ENCODE measurements at regions not wholly inside any gene's neighbourhood (a gene's known extent, or its start where the extent isn't known, plus 50 kb on each side); places are given as distances from the start of the nearest gene placed in this dataset.

DNA sequence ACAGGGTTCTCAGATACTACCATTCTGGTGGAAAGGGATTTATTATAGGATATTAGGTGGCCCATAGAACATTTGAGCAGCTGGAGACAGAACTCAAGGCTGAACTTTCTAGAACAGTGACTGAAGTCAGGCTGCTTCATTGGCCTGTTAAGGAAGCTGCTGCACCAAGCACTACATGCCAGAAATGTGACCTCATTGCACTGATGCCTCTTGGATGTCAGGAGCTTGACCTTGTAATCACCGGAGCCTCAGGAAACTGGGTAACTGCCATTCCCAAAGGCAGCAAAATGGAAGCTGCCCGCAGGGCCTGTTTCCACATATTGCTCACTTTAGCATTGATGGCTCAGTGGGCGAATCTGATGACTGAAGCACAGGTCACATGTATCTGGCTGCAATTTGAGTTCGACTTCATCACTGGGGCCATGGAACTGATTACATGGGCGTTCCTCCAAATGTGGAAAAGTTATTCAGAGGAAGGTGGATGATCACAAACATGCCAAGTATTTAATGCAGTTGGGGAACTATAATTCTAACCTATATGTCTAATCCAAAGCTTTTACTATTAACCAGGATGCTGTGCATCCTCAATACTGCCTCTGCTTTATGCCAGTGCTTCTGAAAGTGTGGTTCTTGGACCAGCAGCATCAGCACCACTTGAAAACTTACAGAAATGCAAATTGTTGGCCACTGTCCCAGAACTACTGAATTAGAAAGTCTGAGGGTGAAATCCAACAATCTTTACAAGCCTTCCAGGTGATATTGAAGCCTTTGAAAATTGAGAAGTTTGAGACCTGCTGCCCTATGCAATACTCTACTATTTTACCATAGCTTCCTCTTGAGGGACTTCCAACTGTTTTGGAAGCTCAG lies 337.2 kb upstream of the NAV3 start:
- peak; percentile 2 for DNase-seq (ENCODE audit: low spot score)

DNA sequence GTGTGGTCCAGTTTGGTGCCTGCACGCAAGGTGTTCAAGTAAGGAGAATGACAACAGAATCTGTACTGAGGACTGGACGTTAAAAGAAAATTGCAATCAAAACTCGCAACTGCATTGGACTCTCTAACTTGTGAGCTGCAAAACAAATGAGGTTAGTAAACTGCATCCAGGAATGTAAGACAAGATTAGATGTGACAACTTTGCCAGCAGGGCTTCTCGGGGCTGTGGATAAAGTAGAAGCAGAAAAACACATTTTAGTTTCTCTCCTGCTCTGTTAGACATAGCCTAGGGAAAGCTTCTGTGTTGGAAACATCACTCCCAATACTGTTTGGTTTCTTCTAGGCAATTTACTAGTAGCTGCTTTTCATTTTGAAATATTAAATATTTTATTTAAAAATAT lies 338.2 kb upstream of the NAV3 start:
- DNase-seq (ENCODE audit: low spot score) = no peak

DNA sequence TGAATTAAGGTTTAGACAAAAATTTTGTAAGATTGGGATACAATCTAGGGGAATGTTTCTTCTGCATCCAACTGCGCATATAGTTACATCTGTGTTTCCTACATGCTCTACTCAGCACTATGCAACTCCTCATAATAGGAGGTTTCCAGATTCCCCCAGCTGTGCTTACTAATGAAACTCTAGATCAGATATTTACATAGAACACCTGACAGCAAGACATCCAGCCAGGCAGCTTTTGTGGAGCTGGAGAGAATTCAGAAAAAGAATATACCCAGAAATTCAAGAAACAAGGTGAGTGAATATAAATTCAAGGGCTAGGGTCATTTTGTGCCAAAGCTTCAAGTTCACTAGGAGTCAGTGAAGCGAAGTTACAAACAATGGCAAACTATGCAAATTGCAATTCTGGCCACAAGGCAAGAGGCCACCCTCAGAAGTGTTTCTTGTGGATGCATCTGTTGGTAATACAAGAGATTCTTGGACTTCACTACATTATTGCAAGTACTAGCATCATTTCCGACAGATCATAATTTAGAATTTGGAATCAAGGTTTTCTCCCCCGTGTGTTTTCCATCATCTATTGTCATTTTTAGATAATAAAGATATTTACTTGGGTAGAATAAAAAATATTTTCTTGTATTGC lies 341.2 kb upstream of the NAV3 start:
- DNase-seq (ENCODE audit: low spot score) = no peak

DNA sequence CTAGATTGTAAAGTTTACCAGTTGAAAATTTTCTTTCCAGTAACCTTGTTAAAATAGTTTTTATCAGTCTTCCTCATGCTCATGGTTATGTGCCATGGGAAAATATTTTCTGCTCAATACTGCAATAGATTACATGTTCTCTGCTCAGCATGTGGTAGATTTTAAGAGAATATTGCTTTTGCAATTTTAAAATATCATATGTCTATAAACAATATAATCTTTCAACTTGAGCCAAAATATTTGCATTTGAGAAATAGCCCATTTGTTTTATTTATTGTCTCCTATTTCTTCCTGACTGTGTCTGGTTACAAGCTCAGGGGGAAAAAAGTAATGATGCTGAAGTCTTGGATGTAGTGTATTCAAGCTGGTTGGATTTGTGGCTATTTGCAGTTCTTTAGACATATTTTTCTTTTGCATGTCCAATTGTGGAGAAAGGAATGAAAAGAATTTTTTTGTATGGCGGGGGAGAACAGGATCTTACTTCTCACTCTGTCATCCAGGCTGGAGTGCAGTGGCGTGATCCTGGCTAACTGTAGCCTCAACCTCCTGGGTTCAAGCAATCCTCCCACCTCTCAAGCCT lies 342.6 kb upstream of the NAV3 start:
- DNase-seq (ENCODE audit: low spot score) = peak; percentile 9

DNA sequence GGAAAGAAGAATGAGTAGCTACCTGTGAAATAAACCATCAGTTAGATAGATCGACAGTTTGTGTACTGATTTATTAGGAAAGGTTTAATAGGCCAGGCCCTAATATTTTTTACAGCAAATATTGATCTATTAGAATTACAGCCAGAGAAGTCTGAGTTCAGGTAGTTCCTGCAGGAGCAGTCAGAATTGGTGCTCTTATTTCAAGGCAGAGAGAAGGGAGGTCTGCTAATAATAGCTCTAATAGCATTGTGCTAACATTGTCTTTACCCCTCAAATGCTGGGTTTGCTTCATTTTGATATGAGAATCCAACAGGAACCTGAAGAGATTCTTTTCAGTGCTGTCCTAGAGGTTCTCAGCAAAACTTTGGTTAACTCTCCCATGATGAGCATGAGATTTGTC lies 343.8 kb upstream of the NAV3 start:
- DNase-seq (ENCODE audit: low spot score) = no peak

DNA sequence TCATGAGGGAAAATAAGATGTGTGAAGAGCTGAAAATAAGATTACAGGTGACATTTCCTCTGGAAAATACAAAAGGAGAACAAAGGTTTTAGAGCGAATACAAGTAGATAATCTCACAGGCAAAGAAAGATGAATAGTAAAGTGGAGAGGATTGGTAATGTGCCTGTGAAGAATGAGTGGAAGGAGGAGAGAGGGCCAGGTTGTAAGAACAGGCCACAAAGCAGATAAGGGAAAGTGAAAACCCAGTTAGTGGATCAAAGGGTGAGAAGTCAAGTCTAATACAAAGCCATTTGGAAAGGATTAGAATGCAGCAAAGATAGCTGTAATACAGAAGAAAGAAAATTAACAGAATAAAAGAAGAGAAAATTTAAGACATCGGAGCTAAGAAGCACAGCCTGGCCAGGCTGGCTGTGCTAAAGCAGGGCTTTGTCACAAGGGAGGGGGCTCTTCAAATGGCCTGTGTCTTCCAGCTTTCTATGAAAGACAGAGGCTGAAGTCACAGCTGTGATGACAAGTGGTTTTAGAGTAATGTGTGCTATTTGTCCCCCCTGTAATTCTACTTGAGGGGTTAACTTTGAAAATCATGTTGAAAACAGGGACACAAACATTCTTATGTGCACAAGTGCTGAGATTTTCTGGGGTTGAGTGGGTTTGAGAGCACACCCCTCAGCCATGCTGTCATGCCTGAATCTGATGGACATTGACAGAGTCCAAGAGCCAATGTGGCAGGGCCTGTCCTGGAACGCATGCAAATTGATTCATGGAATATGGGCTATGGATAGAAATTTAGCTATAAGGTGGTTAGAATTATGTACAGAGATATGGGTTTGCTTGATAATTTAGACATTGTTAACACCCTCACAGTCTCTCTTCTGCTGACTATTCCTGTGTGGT lies 344.5 kb upstream of the NAV3 start:
- DNase-seq (ENCODE audit: low spot score) = no peak

DNA sequence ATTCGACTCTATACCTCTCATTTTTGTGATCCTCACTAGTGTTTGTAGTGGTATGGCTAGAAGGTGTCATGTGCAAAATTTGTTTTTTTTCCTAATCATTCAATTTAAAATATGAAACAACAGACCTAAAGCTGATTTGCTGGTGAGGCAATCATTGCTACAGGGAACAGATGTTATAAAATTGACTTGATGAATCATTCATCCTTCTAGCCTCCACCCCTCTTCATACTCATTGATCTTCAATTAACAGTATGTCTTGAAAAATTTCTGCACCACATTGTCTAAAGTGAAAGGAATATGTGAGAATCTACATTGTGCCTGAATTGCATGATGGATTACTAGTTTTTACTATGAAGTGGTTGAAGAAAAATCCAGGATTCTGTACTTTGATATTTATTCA lies 349.0 kb upstream of the NAV3 start:
- DNase-seq (ENCODE audit: low spot score) = no peak

DNA sequence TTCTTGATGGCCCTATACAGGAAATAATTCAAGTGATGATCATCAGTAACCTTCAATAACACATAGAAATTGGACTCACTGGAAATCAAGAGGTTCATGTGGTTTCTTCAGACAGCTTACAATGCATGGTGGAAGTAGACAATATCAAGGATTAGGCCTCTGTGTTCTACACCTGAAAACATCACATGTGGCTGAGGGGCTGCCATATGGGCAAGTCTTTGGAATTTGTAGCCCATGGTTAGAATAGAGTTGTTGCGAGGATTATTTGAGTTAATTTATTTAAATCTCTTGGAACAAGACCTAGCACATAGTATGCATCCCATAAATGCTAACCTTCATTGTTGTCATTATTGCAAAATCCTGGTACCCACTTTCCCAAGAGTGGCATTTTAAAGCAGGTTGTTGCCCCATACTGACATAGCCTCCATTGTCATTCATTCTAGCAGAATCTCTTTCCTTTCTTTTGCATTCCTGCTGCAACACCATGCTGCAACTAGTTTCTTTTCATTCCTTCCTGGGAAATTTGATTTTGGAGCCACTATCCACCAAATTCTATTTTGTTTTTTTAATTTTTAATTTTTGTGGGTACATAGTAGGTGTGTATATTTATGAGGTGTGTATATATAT lies 352.7 kb upstream of the NAV3 start:
- no peak for DNase-seq (ENCODE audit: low spot score)

DNA sequence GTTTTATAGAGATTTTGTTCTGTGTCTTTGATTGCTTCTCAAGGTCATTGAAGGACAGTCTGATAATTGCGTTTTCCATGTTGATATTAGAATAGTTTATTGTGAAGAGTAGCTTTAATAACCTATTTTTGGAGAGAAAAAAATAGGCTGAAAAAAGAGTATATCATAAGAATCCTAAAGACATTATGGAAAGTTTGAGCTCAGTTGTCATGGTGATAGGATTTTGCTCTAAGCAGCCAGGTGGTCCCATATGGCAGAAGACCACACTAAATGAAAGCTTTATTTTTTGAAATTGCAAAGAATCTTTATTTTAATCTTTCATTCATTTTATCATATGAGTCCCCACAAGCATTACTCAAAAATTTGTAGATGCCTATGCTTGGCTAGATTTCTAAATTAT lies 358.9 kb upstream of the NAV3 start:
- no peak for DNase-seq (ENCODE audit: low spot score)

DNA sequence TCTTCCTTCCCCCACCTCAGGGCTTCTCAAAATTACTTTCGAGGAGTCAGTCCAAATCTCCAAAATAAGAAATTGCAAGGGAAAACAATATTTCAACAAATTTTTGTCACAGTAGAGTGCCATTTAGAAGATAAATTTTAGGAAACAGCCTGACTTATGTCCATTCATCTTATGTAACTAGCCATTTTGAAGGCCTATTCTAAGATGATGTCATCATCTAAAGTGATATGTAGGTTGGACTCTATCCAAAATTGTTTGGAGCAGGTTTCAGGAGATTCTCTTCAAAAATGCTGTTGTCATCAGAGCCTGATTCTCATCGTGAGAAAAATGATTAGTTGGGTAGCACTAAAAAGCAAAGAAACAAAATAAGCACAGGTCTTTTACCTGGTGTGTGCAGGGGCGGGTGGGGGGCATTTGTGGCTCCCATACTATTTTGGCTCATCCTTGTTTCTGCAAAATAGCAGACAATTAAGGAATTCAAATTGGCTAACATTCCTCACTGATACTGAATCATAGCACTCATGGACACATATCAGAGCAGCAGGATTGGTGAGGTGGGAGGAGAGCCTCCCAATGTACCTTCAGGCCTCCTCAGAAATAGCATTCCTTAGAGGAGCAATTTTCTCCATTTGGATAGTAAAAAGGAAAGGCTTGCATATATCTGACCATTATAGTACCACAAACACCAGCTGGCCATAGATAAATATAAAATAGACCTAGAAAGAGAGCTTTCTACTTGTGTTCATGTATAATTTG lies 360.9 kb upstream of the NAV3 start:
- no peak for DNase-seq (ENCODE audit: low spot score)

DNA sequence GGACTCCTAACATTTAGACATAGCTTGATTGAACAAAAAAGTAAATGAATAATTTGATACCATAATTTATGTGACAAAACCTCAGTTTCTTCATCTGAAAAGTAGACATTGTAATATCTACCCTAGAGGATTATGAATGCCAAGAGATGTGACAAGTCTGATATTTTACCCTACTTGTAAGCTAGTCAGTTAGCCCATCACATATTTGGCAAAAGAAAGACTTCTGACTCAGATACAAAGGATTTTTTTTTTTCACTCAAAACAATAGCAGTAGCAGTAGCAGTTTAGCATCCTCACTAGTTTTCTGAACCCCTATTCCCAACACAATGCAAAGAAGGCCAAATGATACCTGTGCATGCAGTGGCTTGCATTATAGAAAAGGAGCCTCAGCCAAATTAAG lies 377.3 kb upstream of the E2F7 start:
- no peak for DNase-seq (ENCODE audit: low spot score)

DNA sequence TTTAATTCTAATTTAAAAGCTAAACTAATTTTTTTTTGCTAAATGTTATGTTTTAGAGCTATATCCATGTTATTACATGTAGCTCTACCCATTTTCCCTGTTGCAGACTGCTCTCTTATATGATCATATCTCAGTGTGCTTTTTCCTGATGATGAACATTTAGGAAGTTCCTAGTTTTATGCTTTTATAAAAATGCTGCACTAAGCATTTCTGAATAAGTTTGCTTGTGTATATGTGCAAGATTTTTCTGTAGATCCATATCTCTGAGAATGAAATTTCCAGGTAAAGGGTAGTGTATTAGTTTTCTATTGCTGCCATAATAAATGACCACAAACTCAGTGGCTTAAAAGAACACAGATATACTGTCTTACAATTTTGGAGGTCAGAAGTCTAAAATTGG lies 374.4 kb upstream of the E2F7 start:
- DNase-seq (ENCODE audit: low spot score) = no peak

DNA sequence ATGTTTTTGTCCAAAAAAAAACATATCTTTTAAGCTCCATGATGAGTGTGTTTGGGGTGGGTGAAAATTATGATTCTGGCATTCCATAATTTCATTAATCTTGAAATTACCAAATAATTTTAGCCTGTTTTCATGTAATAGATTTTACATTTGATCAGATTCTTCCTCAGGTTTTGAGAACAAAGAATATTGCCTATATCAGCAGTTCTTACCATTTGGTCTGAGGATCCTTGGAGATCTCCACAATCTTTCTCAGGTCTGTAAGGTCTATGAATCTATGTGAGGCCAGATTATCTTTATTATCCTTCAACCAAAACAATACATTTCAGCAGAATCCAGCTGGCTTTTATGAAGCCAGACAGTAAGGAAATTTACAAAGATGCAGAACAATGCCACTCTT lies 373.3 kb upstream of the E2F7 start:
- no peak for DNase-seq (ENCODE audit: low spot score)

DNA sequence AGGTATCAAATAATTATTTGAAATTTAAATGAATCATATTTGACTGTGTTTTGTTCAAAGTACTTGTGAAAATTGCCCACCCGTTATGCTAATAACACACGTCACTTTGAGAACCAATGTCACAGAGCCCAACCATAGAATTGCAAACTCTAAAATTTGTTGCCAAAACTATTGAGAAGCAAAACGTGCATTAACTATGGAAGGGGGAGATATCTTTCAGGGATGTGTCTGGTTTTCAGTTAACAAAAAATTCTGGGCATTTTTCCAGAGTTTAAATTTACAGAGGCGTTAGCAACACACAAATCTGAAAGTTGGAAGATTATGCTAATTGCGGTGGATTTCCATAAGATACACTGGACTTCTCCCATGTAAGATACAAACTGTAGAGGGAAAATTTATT lies 371.8 kb upstream of the E2F7 start:
- DNase-seq (ENCODE audit: low spot score) = no peak

DNA sequence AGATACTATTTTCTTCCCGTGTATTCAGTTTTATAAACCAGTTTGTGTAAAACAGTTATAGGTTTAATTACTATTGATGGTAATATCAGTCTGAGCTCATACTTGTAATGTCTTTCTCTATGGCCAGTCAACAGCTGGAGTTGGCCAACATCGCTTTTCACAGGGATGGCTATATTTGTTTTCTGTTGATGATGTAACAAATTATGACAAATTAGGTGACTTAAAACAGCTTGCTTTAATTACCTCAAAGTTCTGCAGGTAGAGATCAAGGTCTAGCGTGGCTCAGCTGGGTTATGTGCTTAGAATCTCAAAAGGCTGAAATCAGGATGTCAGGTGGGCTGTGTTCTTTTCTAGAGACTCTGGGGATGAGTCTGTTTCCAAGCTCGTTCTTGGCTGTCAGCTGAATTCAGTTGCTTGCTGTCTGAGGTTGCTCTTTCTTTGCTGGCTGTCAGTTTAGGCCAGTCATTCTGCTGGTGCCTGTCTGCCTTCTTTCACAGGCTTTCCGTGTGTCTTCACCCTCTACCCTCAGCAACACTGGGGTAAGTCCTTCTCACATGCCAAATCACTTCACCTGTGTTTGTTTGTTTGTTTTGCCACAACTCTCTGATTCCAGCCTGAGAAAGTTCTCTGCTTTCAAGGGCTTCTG lies 370.2 kb upstream of the E2F7 start:
- DNase-seq (ENCODE audit: low spot score) = no peak

DNA sequence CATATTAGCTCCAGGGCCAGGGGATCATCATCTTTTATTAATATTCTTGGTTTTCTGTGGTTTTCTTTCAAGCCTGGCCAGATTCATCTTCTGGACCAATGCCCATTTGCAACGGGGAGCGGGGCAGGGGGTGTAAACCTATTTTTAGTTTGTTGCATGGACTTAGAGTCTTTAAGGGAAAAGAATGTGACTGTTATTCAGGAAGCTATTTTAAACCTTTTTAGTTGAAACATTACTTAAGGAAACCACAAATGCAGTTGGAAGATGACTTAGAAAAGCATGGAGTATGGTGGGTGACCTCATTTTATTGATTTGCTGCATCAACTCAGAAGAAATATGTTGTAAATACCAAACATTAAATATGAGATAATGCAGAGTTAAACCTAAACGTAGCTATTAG lies 368.4 kb upstream of the E2F7 start:
- peak; percentile 30 for DNase-seq (ENCODE audit: low spot score)

DNA sequence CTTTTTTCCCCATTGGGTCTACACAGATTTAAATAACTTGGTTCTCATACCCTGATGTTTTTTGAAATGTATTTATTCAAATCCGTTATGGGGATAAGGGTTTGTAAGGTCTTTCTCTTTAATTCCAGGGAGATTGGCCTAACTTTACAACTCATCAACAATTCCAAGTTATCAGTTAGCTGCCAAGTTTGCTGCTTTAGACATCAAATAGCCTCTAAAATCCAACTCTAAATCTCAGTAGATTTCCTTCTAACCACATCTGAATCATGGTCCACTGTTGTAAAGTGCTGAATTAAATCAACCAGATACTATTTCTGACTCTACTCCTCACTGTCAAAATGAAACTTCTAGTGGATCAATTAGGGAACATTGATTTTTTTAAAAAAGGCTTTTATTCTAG lies 364.1 kb upstream of the E2F7 start:
- DNase-seq (ENCODE audit: low spot score) = peak; percentile 91

DNA sequence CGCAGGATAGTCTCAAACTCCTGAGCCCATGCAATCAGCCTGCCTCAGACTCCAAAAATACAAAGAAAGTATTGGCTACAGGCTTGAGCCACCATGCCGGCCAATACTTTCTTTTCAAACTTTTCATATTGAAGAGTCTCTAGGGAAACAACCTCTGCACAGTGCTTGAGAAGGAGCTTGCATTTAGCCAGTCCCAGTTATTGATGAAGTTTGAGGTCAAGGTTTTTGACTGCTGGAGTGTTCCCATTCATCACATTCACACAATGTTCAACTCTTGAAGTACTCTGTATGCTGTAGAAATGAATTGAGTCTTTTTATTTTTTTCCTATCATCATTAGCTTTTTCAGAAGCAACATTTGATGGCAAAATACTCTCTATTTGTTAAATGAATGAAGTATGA lies 355.8 kb upstream of the E2F7 start:
- no peak for DNase-seq (ENCODE audit: low spot score)

DNA sequence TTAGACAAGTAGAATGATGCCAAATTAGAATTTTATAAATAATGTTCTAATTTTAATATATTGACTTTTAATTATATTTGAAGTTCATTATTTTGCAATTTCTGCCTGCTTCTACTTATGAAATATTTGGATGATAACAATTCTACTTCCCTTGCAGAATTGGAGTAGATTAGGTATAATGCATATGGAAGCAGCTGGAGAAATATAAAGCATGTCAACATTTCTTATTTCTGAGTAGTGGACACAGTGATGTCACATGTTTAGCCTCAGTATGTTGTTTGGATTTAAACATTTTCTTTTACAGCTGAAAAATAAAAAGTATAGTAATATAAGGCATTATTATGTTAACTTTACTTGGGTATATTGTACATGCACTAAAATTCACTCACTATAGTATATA lies 344.2 kb upstream of the E2F7 start:
- no peak for DNase-seq (ENCODE audit: low spot score)

DNA sequence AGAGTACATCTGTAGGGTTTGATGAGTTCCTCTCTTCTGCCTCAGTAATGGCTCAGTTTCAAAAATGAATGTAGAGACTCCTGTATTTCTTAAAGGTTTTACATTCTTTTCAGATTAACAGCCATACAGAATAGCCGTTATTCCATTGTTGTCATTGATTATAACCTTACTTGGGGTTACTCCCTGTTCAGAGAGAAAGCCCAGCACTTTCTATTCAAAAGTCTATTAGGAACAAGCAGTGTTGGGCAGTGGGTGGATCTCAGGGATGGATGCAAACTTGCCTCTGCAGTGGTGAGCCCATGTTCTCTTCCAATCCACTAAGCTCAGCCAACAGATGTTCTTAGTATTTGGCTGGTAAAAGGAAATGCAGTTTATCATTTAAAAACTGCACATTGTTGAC lies 342.6 kb upstream of the E2F7 start:
- DNase-seq (ENCODE audit: low spot score) = no peak
